Stimulated activated naive CD8-positive, alpha-beta T cell treated with anti-CD3 and anti-CD28 coated beads, Interleukin-15, Interleukin-2, amounts not matched to agents 100 ng/mL and 50 ng/mL, for 24 hours (primary cell): ENCODE measurements at regions not wholly inside any gene's neighbourhood (a gene's known extent, or its start where the extent isn't known, plus 50 kb on each side); places are given as distances from the start of the nearest gene placed in this dataset.

Experiments
- H3K27ac Mint-ChIP-seq: one replicate; pipeline ENCODE4 v1.8.0; 2021; ENCODE audit warnings: mild to moderate bottlenecking, mixed read lengths
- H3K27me3 Mint-ChIP-seq: one replicate; pipeline ENCODE4 v1.8.0; 2021; ENCODE audit warnings: mixed read lengths
- H3K36me3 Mint-ChIP-seq: one replicate; pipeline ENCODE4 v1.8.0; 2021; ENCODE audit warnings: low read depth, mixed read lengths
- H3K4me1 Mint-ChIP-seq: one replicate; pipeline ENCODE4 v1.8.0; 2021; ENCODE audit warnings: low read depth, mixed read lengths
- H3K4me3 Mint-ChIP-seq: one replicate; pipeline ENCODE4 v1.8.0; 2021; ENCODE audit warnings: mild to moderate bottlenecking, mixed read lengths
- H3K9me3 Mint-ChIP-seq: one replicate; pipeline ENCODE4 v1.8.0; 2021; ENCODE audit warnings: mixed read lengths

DNA sequence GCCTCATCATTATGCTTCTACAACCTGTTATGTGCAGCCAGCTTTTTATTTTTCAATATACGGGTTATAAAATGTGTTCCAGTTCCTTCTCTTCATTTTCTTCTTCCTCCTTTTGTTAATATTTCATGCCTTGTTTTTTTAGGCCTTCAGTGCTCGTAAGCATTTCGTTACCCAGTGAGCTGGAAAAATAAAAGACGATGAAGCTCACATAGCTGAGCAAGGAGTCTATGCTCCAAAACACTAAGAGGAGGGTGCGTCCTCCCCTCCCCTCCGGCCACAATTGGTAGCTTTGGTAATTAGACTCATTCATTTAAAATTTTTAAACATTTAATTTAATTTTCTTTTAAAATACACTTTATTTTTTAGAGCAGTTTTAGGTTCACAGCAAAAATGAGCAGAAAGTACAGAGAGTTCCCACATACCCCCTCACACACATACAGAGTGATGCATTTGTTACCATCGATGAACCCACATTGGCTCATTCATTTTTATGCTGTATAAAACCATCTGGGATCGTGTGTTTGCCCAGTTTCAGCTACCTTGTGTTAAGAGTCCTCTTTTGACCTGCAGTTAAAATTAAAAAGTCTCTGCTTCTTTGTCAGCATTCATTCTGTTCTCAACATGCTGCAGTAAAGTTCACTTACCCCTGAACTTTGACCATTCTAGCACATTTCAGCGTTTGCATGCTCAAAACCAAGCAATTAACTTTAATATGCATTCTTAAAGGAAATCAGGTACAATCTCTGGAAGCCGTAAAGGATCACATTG, 223.9 kb downstream of the LACC1 start:
- H3K4me3 Mint-ChIP-seq = no peak overlapping the region
- peaks cover 15% of the 10 kb centered on the region for H3K27me3 Mint-ChIP-seq
- peaks cover 9% of the 10 kb centered on the region for H3K9me3 Mint-ChIP-seq
- peaks cover 9% of the 10 kb centered on the region for H3K4me1 Mint-ChIP-seq
- peaks cover 3% of the 10 kb centered on the region for H3K36me3 Mint-ChIP-seq
- no peak overlapping the region for H3K27ac Mint-ChIP-seq

DNA sequence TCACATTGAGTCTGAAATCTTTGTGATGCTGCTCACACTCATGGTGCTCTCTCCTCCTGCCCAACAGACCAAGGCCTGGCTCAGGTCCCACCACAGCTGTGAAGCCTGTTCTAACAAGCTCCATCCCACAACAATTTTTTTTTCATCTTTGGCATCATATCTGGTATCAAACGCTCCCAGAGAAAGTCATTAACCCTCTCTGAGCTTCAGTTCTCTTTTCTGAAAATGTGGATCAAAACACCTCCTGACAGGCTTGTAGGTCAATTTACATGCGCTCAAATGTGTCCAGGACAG, 224.4 kb downstream of the LACC1 start:
- Mint-ChIP-seq H3K36me3 (peaks cover 3% of the 10 kb centered on the region), H3K4me1 (peaks cover 9% of the 10 kb centered on the region), H3K27me3 (peaks cover 15% of the 10 kb centered on the region), H3K27ac (no peak overlapping the region), H3K4me3 (no peak overlapping the region), H3K9me3 (peaks cover 9% of the 10 kb centered on the region)

- peak overlapping the region; percentile 56 for H3K27ac Mint-ChIP-seq
- peaks cover 9% of the 10 kb centered on the region for H3K9me3 Mint-ChIP-seq
- peaks cover 15% of the 10 kb centered on the region for H3K27me3 Mint-ChIP-seq
- peaks cover 9% of the 10 kb centered on the region for H3K4me1 Mint-ChIP-seq
- peaks cover 3% of the 10 kb centered on the region for H3K36me3 Mint-ChIP-seq
- no peak overlapping the region for H3K4me3 Mint-ChIP-seq
These were observed 225.3 kb downstream of the LACC1 start for GRCh38 chr13:44104969-44105368.

DNA sequence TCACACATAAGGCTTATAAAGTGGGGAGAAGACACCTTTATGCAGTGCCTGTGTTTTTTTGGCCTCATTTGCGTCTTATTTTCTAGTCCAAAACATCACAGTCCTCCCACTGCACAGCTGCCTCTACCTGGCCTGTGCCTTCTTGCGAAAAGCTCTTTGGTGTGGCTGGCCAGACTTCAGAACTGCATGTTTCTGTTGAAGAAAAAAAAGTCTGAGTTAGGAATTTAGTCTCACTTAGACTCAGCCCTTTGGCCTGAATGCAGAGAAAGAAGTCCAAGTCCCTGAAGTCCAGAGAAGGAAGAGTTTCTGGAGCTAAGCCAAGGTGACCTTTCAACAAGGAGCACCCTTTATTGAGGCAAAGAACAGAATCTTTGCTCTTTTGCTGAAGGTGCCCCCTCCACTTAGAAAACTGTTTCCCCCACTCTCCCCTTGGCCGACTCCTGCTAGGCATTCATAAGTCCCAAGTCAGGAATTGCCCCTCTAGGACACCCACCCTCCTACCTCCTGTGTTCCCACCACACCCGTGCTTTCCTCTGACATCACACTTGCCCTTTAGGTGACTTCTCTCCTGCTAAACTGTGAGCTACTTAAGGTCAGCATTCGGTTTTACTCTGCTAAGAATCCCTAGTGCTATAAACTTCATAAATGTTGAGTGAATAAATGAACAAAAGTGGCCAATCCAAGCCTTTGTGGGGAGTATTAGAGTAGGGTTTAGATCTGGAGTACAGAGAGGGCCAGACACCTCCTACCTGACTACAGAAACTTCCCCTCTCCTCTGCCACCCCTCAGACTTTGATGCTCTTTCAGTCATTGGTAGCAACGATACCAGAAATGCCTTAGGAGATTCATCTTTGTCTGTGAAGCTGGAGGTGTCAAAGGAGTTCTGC, 226.8 kb downstream of the LACC1 start:
- H3K27me3 Mint-ChIP-seq = peaks cover 15% of the 10 kb centered on the region
- H3K36me3 Mint-ChIP-seq = peaks cover 3% of the 10 kb centered on the region
- peaks cover 9% of the 10 kb centered on the region for H3K4me1 Mint-ChIP-seq
- peaks cover 9% of the 10 kb centered on the region for H3K9me3 Mint-ChIP-seq
- peak overlapping the region; percentile 16 for H3K27ac Mint-ChIP-seq
- H3K4me3 Mint-ChIP-seq = no peak overlapping the region

DNA sequence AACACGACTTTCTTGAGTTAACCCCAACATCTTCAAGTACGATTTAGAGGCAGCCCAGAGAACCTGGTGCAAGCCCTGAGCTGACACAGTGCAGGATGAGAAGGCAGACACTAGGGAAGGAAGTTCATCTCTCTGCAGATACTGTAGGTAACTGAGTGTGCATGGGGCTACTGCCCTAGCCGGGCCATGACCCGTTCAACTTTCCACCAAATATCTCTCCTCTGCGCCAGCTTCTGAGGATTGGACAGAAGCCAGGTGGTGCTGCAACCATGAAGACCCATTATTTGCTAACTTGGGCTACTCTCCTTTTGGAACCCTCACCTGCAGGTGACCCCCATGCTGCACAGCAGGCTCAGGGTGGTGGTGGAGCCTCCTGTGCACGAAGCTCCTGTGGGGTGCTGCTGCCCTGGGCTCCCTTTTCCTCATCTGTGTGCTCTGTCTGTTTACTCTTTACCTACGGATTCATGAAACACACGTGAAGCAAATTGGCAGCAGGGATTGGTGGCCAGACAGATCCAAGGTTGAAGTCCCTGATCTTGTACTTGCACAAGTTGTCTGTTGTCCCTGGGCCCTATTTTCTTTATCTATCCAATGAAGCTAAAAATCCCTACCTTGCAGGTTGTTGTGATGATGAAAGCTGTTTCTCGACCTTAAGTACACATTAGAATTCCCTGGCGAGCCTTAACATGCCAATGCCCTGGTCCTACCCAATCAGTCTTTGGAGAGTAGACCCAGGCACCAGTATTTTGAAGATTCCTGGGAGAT, 227.8 kb downstream of the LACC1 start:
- peaks cover 12% of the 10 kb centered on the region for H3K27me3 Mint-ChIP-seq
- H3K4me3 Mint-ChIP-seq = no peak overlapping the region
- H3K9me3 Mint-ChIP-seq = peaks cover 3% of the 10 kb centered on the region
- H3K27ac Mint-ChIP-seq = peak overlapping the region; percentile 16
- no peaks in the 10 kb centered on the region for H3K36me3 Mint-ChIP-seq
- peaks cover 9% of the 10 kb centered on the region for H3K4me1 Mint-ChIP-seq

DNA sequence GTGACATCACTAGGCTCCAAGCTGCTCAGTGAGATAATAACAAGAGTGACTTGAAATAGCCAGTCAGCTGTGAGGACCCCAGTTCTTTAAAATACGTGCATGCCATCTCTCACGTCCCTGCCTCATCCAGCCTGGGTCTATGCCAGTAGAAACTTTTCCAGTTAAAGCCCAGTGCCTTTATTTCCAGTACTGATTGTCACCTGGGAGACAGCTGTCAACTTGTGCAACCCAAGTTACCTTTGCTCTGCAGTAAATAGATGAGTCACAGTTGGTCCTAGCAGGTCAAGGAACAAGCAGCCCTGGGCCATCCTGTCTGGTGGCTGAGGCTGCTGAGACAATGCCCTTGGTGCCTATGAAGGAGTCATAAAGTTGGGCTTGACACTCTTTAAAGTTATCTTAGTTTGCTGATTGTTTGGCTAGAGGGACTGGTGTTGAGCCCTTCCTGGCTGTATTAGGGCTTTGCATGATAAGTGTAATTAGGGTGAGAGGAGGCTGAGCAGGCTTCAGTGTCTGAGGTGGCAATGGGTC, 228.7 kb downstream of the LACC1 start:
- H3K9me3 Mint-ChIP-seq = no peaks in the 10 kb centered on the region
- peaks cover 9% of the 10 kb centered on the region for H3K4me1 Mint-ChIP-seq
- no peak overlapping the region for H3K27ac Mint-ChIP-seq
- peaks cover 12% of the 10 kb centered on the region for H3K27me3 Mint-ChIP-seq
- no peaks in the 10 kb centered on the region for H3K36me3 Mint-ChIP-seq
- H3K4me3 Mint-ChIP-seq = no peak overlapping the region

- Mint-ChIP-seq H3K36me3 (no peaks in the 10 kb centered on the region), H3K9me3 (no peaks in the 10 kb centered on the region), H3K27me3 (peaks cover 3% of the 10 kb centered on the region), H3K27ac (no peak overlapping the region), H3K4me3 (no peak overlapping the region), H3K4me1 (peaks cover 9% of the 10 kb centered on the region)
These were observed 230.5 kb downstream of the LACC1 start for GRCh38 chr13:44110091-44110621.

DNA sequence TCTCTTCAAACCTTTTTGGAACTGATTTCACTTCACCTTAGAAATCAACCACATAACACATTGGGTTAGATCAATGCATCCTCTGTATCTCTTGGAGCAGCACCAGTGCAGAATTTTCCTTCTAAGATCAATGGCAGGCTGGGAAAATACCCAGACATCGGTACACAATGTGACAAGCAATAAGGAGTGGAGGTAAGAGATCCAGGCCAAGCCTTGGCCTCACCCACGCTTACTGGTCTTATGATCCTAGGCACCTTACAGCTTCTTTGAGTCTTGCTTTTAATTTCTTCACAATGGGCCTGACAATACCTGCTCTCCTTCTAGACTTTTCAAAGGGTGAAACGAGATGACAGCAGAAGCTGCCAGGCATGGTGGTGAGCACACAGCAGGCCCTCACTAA, 232.0 kb downstream of the LACC1 start:
- H3K4me1 Mint-ChIP-seq = peaks cover 15% of the 10 kb centered on the region
- H3K27me3 Mint-ChIP-seq = no peaks in the 10 kb centered on the region
- no peak overlapping the region for H3K4me3 Mint-ChIP-seq
- H3K36me3 Mint-ChIP-seq = no peaks in the 10 kb centered on the region
- no peak overlapping the region for H3K27ac Mint-ChIP-seq
- H3K9me3 Mint-ChIP-seq = no peaks in the 10 kb centered on the region

- Mint-ChIP-seq H3K4me3 (no peak overlapping the region), H3K4me1 (peaks cover 18% of the 10 kb centered on the region), H3K9me3 (no peaks in the 10 kb centered on the region), H3K36me3 (no peaks in the 10 kb centered on the region), H3K27ac (no peak overlapping the region), H3K27me3 (no peaks in the 10 kb centered on the region)
These were observed 233.1 kb downstream of the LACC1 start for GRCh38 chr13:44112700-44113329.

- Mint-ChIP-seq H3K27ac (peak overlapping the region; percentile 74), H3K4me3 (no peak overlapping the region)
These were observed 237.0 kb downstream of the LACC1 start for GRCh38 chr13:44116562-44117332.

GRCh38 chr13:44117351-44117750, 237.6 kb downstream of the LACC1 start:
- no peaks in the 10 kb centered on the region for H3K9me3 Mint-ChIP-seq
- H3K4me1 Mint-ChIP-seq = peaks cover 29% of the 10 kb centered on the region
- no peak overlapping the region for H3K27ac Mint-ChIP-seq
- H3K27me3 Mint-ChIP-seq = no peaks in the 10 kb centered on the region
- H3K36me3 Mint-ChIP-seq = no peaks in the 10 kb centered on the region
- H3K4me3 Mint-ChIP-seq = peak overlapping the region; percentile 1

More at GRCh38 chr13:44116562-44117332, 237.0 kb downstream of the LACC1 start:
- Mint-ChIP-seq H3K9me3 (no peaks in the 10 kb centered on the region), H3K36me3 (no peaks in the 10 kb centered on the region), H3K4me1 (peaks cover 29% of the 10 kb centered on the region), H3K27me3 (no peaks in the 10 kb centered on the region)

DNA sequence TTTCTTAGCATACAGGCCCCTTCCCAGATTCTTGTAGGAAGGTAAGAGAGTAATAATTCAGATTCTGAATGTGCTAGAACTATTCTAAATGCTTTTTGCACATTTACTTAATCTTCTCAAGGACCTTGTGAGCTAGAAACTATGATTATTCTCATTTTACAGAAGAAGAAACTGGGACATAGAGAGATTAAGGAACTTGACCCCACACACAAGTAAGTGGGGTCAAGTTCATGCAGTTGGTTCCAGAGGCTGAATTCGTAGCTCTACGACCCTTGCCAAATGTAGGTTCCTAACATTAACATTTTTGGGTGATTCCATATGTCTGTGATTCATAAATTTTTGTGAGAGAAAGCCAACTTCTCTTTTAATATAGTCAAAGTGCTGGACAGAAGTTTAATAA, 238.1 kb downstream of the LACC1 start:
- Mint-ChIP-seq H3K27me3 (no peaks in the 10 kb centered on the region), H3K4me1 (peaks cover 29% of the 10 kb centered on the region), H3K36me3 (no peaks in the 10 kb centered on the region), H3K27ac (no peak overlapping the region), H3K9me3 (no peaks in the 10 kb centered on the region), H3K4me3 (no peak overlapping the region)

GRCh38 chr13:44118881-44119280, 239.2 kb downstream of the LACC1 start:
- Mint-ChIP-seq H3K27me3 (no peaks in the 10 kb centered on the region), H3K4me3 (no peak overlapping the region), H3K27ac (no peak overlapping the region), H3K36me3 (peaks cover 4% of the 10 kb centered on the region), H3K4me1 (peaks cover 29% of the 10 kb centered on the region), H3K9me3 (peaks cover 9% of the 10 kb centered on the region)

DNA sequence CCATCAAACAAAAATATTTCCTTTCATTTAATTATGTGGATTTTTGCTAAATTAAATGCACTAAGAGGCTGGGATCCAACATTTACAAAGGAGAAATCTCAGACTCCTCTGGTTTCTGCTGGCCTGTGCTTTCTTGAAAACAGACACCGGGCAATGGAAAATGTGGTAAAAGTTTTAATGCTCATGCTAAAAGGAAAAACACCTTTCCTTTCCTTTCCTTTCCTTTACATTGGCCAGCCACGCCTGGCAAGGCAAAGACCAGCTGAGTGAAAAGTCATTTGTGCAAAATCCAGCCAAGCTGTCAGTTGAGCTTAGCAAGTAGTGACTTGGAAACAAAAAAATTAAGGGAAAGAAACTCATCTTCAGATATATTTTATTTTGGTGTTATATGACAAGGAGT, 240.3 kb downstream of the LACC1 start:
- Mint-ChIP-seq H3K9me3 (peaks cover 18% of the 10 kb centered on the region), H3K27ac (no peak overlapping the region), H3K36me3 (peaks cover 4% of the 10 kb centered on the region), H3K27me3 (no peaks in the 10 kb centered on the region), H3K4me1 (peaks cover 29% of the 10 kb centered on the region), H3K4me3 (no peak overlapping the region)
